Heart right ventricle (tissue), 16 donors: ENCODE measurements at regions not wholly inside any gene's neighbourhood (a gene's known extent, or its start where the extent isn't known, plus 50 kb on each side); places are given as distances from the start of the nearest gene placed in this dataset.

Experiments
- ATAC-seq, 8 donors: fragments of 200-7000 bp; cut with Tn5 transposase; one replicate each; pipeline ENCODE4 v1.9.1; 2020; ENCODE audit warnings: mild to moderate bottlenecking in 8 of 8, moderate library complexity in 8 of 8, moderate number of reproducible peaks in 1 of 8
- DNase-seq, 2 donors: peaks; one replicate each; pipeline ENCODE4 v3.0.0-alpha.2; 2020
- H3K27ac ChIP-seq, 10 donors: fragments of 200-600 bp; sonication (generic) in 2 of 10; one replicate each; pipeline versions ENCODE4 v1.5.0 to v1.8.0; 2020 to 2022; ENCODE audit warnings: mild to moderate bottlenecking in 3 of 10
- H3K27me3 ChIP-seq, 7 donors: fragments of 200-600 bp; one replicate each; pipeline ENCODE4 v1.8.0; 2021 to 2022; ENCODE audit warnings: mild to moderate bottlenecking in 2 of 7
- H3K36me3 ChIP-seq, 9 donors: fragments of 200-600 bp; sonication (generic) in 1 of 9; one replicate each; pipeline versions ENCODE4 v1.5.0 to v1.8.0; 2020 to 2022; ENCODE audit warnings: mild to moderate bottlenecking in 2 of 9
- H3K4me1 ChIP-seq, 9 donors: fragments of 200-600 bp; sonication (generic) in 1 of 9; one replicate each; pipeline versions ENCODE4 v1.5.0 to v1.8.0; 2020 to 2022; ENCODE audit warnings: mild to moderate bottlenecking in 4 of 9
- H3K4me3 ChIP-seq, 10 donors: fragments of 200-600 bp; sonication (generic) in 2 of 10; one replicate each; pipeline versions ENCODE4 v1.5.0 to v1.8.0; 2020 to 2022; ENCODE audit warnings: mild to moderate bottlenecking in 7 of 10, moderate library complexity in 2 of 10
- H3K9me3 ChIP-seq, 11 donors: fragments of 200-600 bp in 10 of 11; sonication (generic) in 2 of 11; one replicate each; pipeline versions ENCODE4 v1.5.0 to v1.8.0; 2013 to 2022; ENCODE audit warnings: mild to moderate bottlenecking in 2 of 11, control low read depth in 1 of 11, moderate library complexity in 1 of 11
- CTCF ChIP-seq, 9 donors: fragments of 200-600 bp; sonication (generic) in 2 of 9; IDR thresholded peaks; one replicate each; pipeline versions ENCODE4 v1.5.0 to v1.8.0; 2021 to 2022; ENCODE audit warnings: antibody characterized with exemption in 9 of 9, mild to moderate bottlenecking in 5 of 9, moderate library complexity in 1 of 9
- WGBS, 2 donors: extraction: QIAGEN DNeasy Blood & Tissue Kit; methylation state at CpG; one replicate each; pipeline ENCODE4 v1.1.7; 2013; ENCODE audit warnings: inconsistent platforms in 1 of 2; 5-methylcytosine and 5-hydroxymethylcytosine counted together
- intact Hi-C, 10 donors: fragments of 100-400 bp; cut with DNase I; formaldehyde crosslinking; loops; one replicate each; pipeline versions ENCODE4 v1.11.1 to v1.14.2; 2022
- donor health status: Arrhythmogenic right ventricular cardiomyopathy.
- donor health status: ischemic (EF 13 %, LVEDD 7.1; RV severe dilation, severe dysfunction).
- donor health status: healthy with polysubstance abuse.
- donor health status: DM: no; HTN: yes; CAD: no.
- donor health status: DM: no; HTN: no; CAD: no.
- donor health status: ischemic (EF 25% LVEDD 6.9; RV normal size, moderate dysfunction).
- donor health status: ischemic (EF 25% LVEDD 5.7; RV mildly dilated, moderate dysfunction).
- donor health status: healthy.
- donor health status: DM: yes; HTN: yes; CAD: no.
- donor health status: Ischemic cardiomyopathy.
- donor health status: ischemic (EF 35%, LVEDD 5.7; RV mildly dilated, moderate dysfunction).
- donor health status: nonischemic (EF 11% LVEDD 7.7; RV severe dilation, severe dysfunction).
- donor health status: DM: yes; HTN: yes; CAD: no.
- donor health status: PGD.
- donor health status: ischemic (EF 29% LVEDD 5.4; RV normal size, mild dysfunction).
- donor health status: nonischemic (EF 23%, LVEDD 6.1; RV moderate dilation, normal function).

GRCh38 chr1:198387587-198387986, 152.9 kb downstream of the ATP6V1G3 start:
- H3K27me3 ChIP-seq, result no peaks in the 10 kb centered on the region
- no peak for TF ChIP-seq CTCF (IDR thresholded peaks at IDR 0.05)
- H3K36me3 ChIP-seq, result no peaks in the 10 kb centered on the region
- H3K4me3 ChIP-seq, result no peak overlapping the region
- intact Hi-C loops, result no loop called here
- ATAC-seq (no peak), DNase-seq (no peak)
- WGBS, 2 donors, result 46 to 53% methylated on average over 3 of the region's 3 CpGs
- no peaks in the 10 kb centered on the region for H3K4me1 ChIP-seq
- H3K27ac ChIP-seq, result no peak overlapping the region
- H3K9me3 ChIP-seq, result no peaks in the 10 kb centered on the region

GRCh38 chr1:198380275-198380674, 160.2 kb downstream of the ATP6V1G3 start:
- Histone ChIP-seq H3K4me1 (no peaks in the 10 kb centered on the region), H3K36me3 (no peaks in the 10 kb centered on the region), H3K27ac (no peak overlapping the region), H3K4me3 (no peak overlapping the region), H3K9me3 (peaks cover 0 to 13% (median 4%) of the 10 kb centered on the region in 11 donors), H3K27me3 (no peaks in the 10 kb centered on the region)
- intact Hi-C loops, result no loop called here
- ATAC-seq (no peak), DNase-seq (no peak)
- no peak for TF ChIP-seq CTCF (IDR thresholded peaks at IDR 0.05)

GRCh38 chr1:198377702-198378101, 162.8 kb downstream of the ATP6V1G3 start:
- Histone ChIP-seq H3K27ac (no peak overlapping the region), H3K9me3 (peaks cover 0 to 28% (median 7%) of the 10 kb centered on the region in 11 donors), H3K4me3 (no peak overlapping the region), H3K27me3 (no peaks in the 10 kb centered on the region), H3K4me1 (no peaks in the 10 kb centered on the region), H3K36me3 (no peaks in the 10 kb centered on the region)
- no peak for ATAC-seq
- TF ChIP-seq CTCF (IDR thresholded peaks at IDR 0.05), result no peak
- no peak for DNase-seq
- intact Hi-C loops, result no loop called here

- Histone ChIP-seq H3K4me1 (no peaks in the 10 kb centered on the region), H3K27ac (no peak overlapping the region), H3K4me3 (no peak overlapping the region), H3K36me3 (no peaks in the 10 kb centered on the region), H3K9me3 (peaks cover 0 to 28% (median 7%) of the 10 kb centered on the region in 11 donors), H3K27me3 (no peaks in the 10 kb centered on the region)
- DNase-seq, result no peak
- intact Hi-C loops, result no loop called here
- no peak for ATAC-seq
- no peak for TF ChIP-seq CTCF (IDR thresholded peaks at IDR 0.05)
Observed at GRCh38 chr1:198374288-198374687, 166.2 kb downstream of the ATP6V1G3 start.

- ATAC-seq, result no peak
- H3K36me3 ChIP-seq, result no peaks in the 10 kb centered on the region
- no peak for TF ChIP-seq CTCF (IDR thresholded peaks at IDR 0.05)
- H3K27ac ChIP-seq, result no peak overlapping the region
- no peak for DNase-seq
- intact Hi-C loops, result no loop called here
- WGBS, 2 donors, result 87% methylated on average over 3 of the region's 3 CpGs
- H3K4me1 ChIP-seq, result no peaks in the 10 kb centered on the region
- H3K9me3 ChIP-seq, result peaks cover 0 to 28% (median 7%) of the 10 kb centered on the region in 11 donors
- H3K4me3 ChIP-seq, result no peak overlapping the region
- H3K27me3 ChIP-seq, result no peaks in the 10 kb centered on the region
Observed at GRCh38 chr1:198373376-198373775, 167.1 kb downstream of the ATP6V1G3 start.
